Uterus (tissue), 2 donors: ENCODE measurements at regions not wholly inside any gene's neighbourhood (a gene's known extent, or its start where the extent isn't known, plus 50 kb on each side); places are given as distances from the start of the nearest gene placed in this dataset.

Experiments used
- CTCF ChIP-seq, 4 experiments: fragments of 200-600 bp in 2 of 4; fragments of 450-650 bp in 2 of 4; sonication (generic) in 2 of 4; IDR thresholded peaks; one replicate each; pipeline ENCODE4 v1.5.1; 2016 to 2019; ENCODE audit warnings: antibody characterized with exemption in 4 of 4, mild to moderate bottlenecking in 2 of 4, moderate library complexity in 1 of 4
- POLR2A ChIP-seq, 2 donors: fragments of 450-650 bp; IDR thresholded peaks; one replicate each; pipeline ENCODE4 v1.6.1; 2016; ENCODE audit warnings: antibody characterized with exemption in 2 of 2, mild to moderate bottlenecking in 1 of 2, moderate library complexity in 1 of 2

GRCh38 chr15:38176691-38177090 is 75.9 kb upstream of the SPRED1 start:
- no peak for TF ChIP-seq POLR2A (IDR thresholded peaks at IDR 0.05)
- TF ChIP-seq CTCF (IDR thresholded peaks at IDR 0.05) = no peak
